Fibroblast of the aortic adventitia (primary cell): ENCODE measurements at regions not wholly inside any gene's neighbourhood (a gene's known extent, or its start where the extent isn't known, plus 50 kb on each side); places are given as distances from the start of the nearest gene placed in this dataset.

Source experiments
- DNase-seq: peaks from one replicate; pipeline ENCODE4 v3.0.0-alpha.2; 2010; ENCODE audit warnings: low read depth
- H3K4me3 ChIP-seq: 2 replicates; pipeline ENCODE4 v1.5.1; 2011; ENCODE audit warnings: low read depth, mild to moderate bottlenecking, control low read depth, low read length, moderate library complexity
- CTCF ChIP-seq: IDR thresholded peaks from 2 replicates; pipeline ENCODE4 v1.5.1; 2011; ENCODE audit warnings: mild to moderate bottlenecking, low read length, control low read depth, inconsistent platforms; ENCODE audit not compliant: insufficient read depth

- DNase-seq = no peak
- H3K4me3 ChIP-seq = no peak overlapping the region
- no peak for TF ChIP-seq CTCF
These were observed 170.7 kb downstream of the PSMG1 start for GRCh38 chr21:39012326-39013230.

GRCh38 chr21:39011911-39012310, 171.3 kb downstream of the PSMG1 start:
- no peak overlapping the region for H3K4me3 ChIP-seq
- TF ChIP-seq CTCF = no peak
- no peak for DNase-seq

GRCh38 chr21:39010629-39011404, 172.4 kb downstream of the PSMG1 start:
- DNase-seq = no peak
- no peak for TF ChIP-seq CTCF
- no peak overlapping the region for H3K4me3 ChIP-seq

GRCh38 chr21:39009587-39010225, 173.5 kb downstream of the PSMG1 start:
- no peak overlapping the region for H3K4me3 ChIP-seq
- DNase-seq = no peak
- TF ChIP-seq CTCF = no peak

GRCh38 chr21:39007985-39008384, 175.3 kb downstream of the PSMG1 start:
- H3K4me3 ChIP-seq = no peak overlapping the region
- DNase-seq = no peak
- no peak for TF ChIP-seq CTCF

GRCh38 chr21:39007532-39007931, 175.7 kb downstream of the PSMG1 start:
- H3K4me3 ChIP-seq = no peak overlapping the region
- no peak for TF ChIP-seq CTCF
- no peak for DNase-seq
